WTC11 (cell line): ENCODE measurements at regions not wholly inside any gene's neighbourhood (a gene's known extent, or its start where the extent isn't known, plus 50 kb on each side); places are given as distances from the start of the nearest gene placed in this dataset.

Experiments
- ATAC-seq: fragments of 200-7000 bp; cut with Tn5 transposase; 2 replicates; pipeline ENCODE4 v1.10.0; 2021; ENCODE audit warnings: mild to moderate bottlenecking, moderate library complexity
- CTCF ChIA-PET: fragments of 300-600 bp; sonication (Branson Sonifier 250); formaldehyde crosslinking; loops from one replicate; lab custom pipeline; 2021; ENCODE audit warnings: antibody characterized with exemption; lab: Charles Lee
- POLR2A ChIA-PET: fragments of 350-600 bp; sonication (Branson Sonifier 250); formaldehyde crosslinking; loops from one replicate; lab custom pipeline; 2021; ENCODE audit warnings: antibody characterized with exemption; lab: Charles Lee
- DNase-seq: peaks from one replicate; pipeline ENCODE4 v3.0.0; 2021; ENCODE audit warnings: low spot score
- H3K27ac Mint-ChIP-seq: 2 replicates; pipeline ENCODE4 v1.8.0; 2021; ENCODE audit warnings: mixed read lengths
- H3K27me3 Mint-ChIP-seq: 2 replicates; pipeline ENCODE4 v1.8.0; 2021; ENCODE audit warnings: low read depth, mild to moderate bottlenecking, moderate library complexity, mixed read lengths
- H3K36me3 Mint-ChIP-seq: 2 replicates; pipeline ENCODE4 v1.8.0; 2021; ENCODE audit warnings: mixed read lengths
- H3K4me1 Mint-ChIP-seq: 2 replicates; pipeline ENCODE4 v1.8.0; 2022; ENCODE audit warnings: mixed read lengths
- H3K4me3 Mint-ChIP-seq: 2 replicates; pipeline ENCODE4 v1.8.0; 2021; ENCODE audit warnings: mild to moderate bottlenecking, moderate library complexity, mixed read lengths
- H3K9me3 Mint-ChIP-seq: 2 replicates; pipeline ENCODE4 v1.8.0; 2021; ENCODE audit warnings: mixed read lengths
- ARID4B ChIP-seq: sonication (generic); formaldehyde crosslinking; IDR thresholded peaks from 2 replicates; pipeline ENCODE4 v1.8.0; 2023; ENCODE audit warnings: missing genetic modification reagents, mild to moderate bottlenecking, borderline replicate concordance
- CBFB ChIP-seq: sonication (generic); formaldehyde crosslinking; IDR thresholded peaks from 2 replicates; pipeline ENCODE4 v1.8.1; 2022; ENCODE audit warnings: mild to moderate bottlenecking, low read depth, missing genetic modification reagents
- CTCF ChIP-seq: fragments of 200-600 bp; IDR thresholded peaks from 2 replicates; pipeline ENCODE4 v1.8.0; 2022; ENCODE audit warnings: antibody characterized with exemption
- ELF4 ChIP-seq: sonication (generic); formaldehyde crosslinking; IDR thresholded peaks from 2 replicates; pipeline ENCODE4 v1.8.1; 2022; ENCODE audit warnings: low read depth, mild to moderate bottlenecking, moderate library complexity, missing genetic modification reagents
- ETV6 ChIP-seq: sonication (generic); formaldehyde crosslinking; IDR thresholded peaks from 2 replicates; pipeline ENCODE4 v1.8.1; 2022; ENCODE audit warnings: mild to moderate bottlenecking, missing genetic modification reagents
- GTF2I ChIP-seq: fragments of 250-450 bp; sonication (Bioruptor Pico); conservative IDR thresholded peaks from 2 replicates; pipeline ENCODE4 v1.4.0; 2021; ENCODE audit warnings: mild to moderate bottlenecking
- IRF1 ChIP-seq: sonication (generic); formaldehyde crosslinking; IDR thresholded peaks from 2 replicates; pipeline ENCODE4 v1.8.0; 2023; ENCODE audit warnings: missing genetic modification reagents
- PRRX2 ChIP-seq: fragments of 250-450 bp; sonication (Bioruptor Pico); IDR thresholded peaks from 2 replicates; pipeline ENCODE4 v1.8.0; 2021; ENCODE audit warnings: mild to moderate bottlenecking
- RELA ChIP-seq: sonication (generic); formaldehyde crosslinking; IDR thresholded peaks from 2 replicates; pipeline ENCODE4 v1.8.1; 2022; ENCODE audit warnings: missing genetic modification reagents, mild to moderate bottlenecking, borderline replicate concordance
- RORB ChIP-seq: fragments of 250-450 bp; sonication (Bioruptor Pico); IDR thresholded peaks from 2 replicates; pipeline ENCODE4 v1.9.0; 2021; ENCODE audit warnings: mild to moderate bottlenecking
- SOX15 ChIP-seq: fragments of 250-450 bp; sonication (Bioruptor Pico); IDR thresholded peaks from 2 replicates; pipeline ENCODE4 v1.9.0; 2021; ENCODE audit warnings: mild to moderate bottlenecking
- SP1 ChIP-seq: sonication (generic); formaldehyde crosslinking; conservative IDR thresholded peaks from 2 replicates; pipeline ENCODE4 v1.8.1; 2022; ENCODE audit warnings: missing genetic modification reagents
- TCF7 ChIP-seq: sonication (generic); formaldehyde crosslinking; IDR thresholded peaks from 2 replicates; pipeline ENCODE4 v1.8.0; 2022; ENCODE audit warnings: mild to moderate bottlenecking, low read depth, missing genetic modification reagents, moderate library complexity
- TEAD1 ChIP-seq: sonication (generic); formaldehyde crosslinking; IDR thresholded peaks from 2 replicates; pipeline ENCODE4 v1.8.0; 2022; ENCODE audit warnings: mild to moderate bottlenecking, missing genetic modification reagents
- TEAD4 ChIP-seq: sonication (generic); formaldehyde crosslinking; IDR thresholded peaks from 2 replicates; pipeline ENCODE4 v1.8.0; 2022; ENCODE audit warnings: mild to moderate bottlenecking, missing genetic modification reagents
- ZNF121 ChIP-seq: sonication (generic); formaldehyde crosslinking; IDR thresholded peaks from 2 replicates; pipeline ENCODE4 v1.8.0; 2023; ENCODE audit warnings: missing genetic modification reagents
- ZNF138 ChIP-seq: sonication (generic); formaldehyde crosslinking; conservative IDR thresholded peaks from 2 replicates; pipeline ENCODE4 v1.8.1; 2022; ENCODE audit warnings: mild to moderate bottlenecking, moderate library complexity, missing genetic modification reagents
- ZNF219 ChIP-seq: sonication (generic); formaldehyde crosslinking; IDR thresholded peaks from 2 replicates; pipeline ENCODE4 v1.8.0; 2023; ENCODE audit warnings: missing genetic modification reagents, mild to moderate bottlenecking, borderline replicate concordance
- ZNF263 ChIP-seq: sonication (generic); formaldehyde crosslinking; IDR thresholded peaks from 2 replicates; pipeline ENCODE4 v1.8.1; 2022; ENCODE audit warnings: low read depth, mild to moderate bottlenecking, moderate library complexity, missing genetic modification reagents
- ZNF281 ChIP-seq: sonication (generic); formaldehyde crosslinking; IDR thresholded peaks from 2 replicates; pipeline ENCODE4 v1.8.0; 2023; ENCODE audit warnings: mild to moderate bottlenecking, missing genetic modification reagents
- ZNF396 ChIP-seq: fragments of 250-450 bp; sonication (Bioruptor Pico); IDR thresholded peaks from 2 replicates; pipeline ENCODE4 v1.8.0; 2021; ENCODE audit warnings: mild to moderate bottlenecking, moderate library complexity, borderline replicate concordance
- ZNF423 ChIP-seq: fragments of 250-450 bp; sonication (Bioruptor Pico); IDR thresholded peaks from 2 replicates; pipeline ENCODE4 v2.1.2; 2022; ENCODE audit warnings: mild to moderate bottlenecking, moderate library complexity
- ZNF532 ChIP-seq: fragments of 250-450 bp; sonication (Bioruptor Pico); IDR thresholded peaks from 2 replicates; pipeline ENCODE4 v1.9.0; 2021; ENCODE audit warnings: mild to moderate bottlenecking, borderline replicate concordance

- peaks cover 7% of the 10 kb centered on the region for H3K36me3 Mint-ChIP-seq
- ATAC-seq (no peak), DNase-seq (no peak)
- H3K4me1 Mint-ChIP-seq = no peaks in the 10 kb centered on the region
- H3K27ac Mint-ChIP-seq = no peak overlapping the region
- ChIA-PET CTCF (no interaction called here), POLR2A (no interaction called here)
- no peaks in the 10 kb centered on the region for H3K27me3 Mint-ChIP-seq
- H3K9me3 Mint-ChIP-seq = peaks cover 5% of the 10 kb centered on the region
- no peak for TF ChIP-seq ARID4B (CRISPR knock-in tag)
- no peak for TF ChIP-seq ZNF138 (CRISPR knock-in tag)
- no peak for TF ChIP-seq TEAD4
- no peak for TF ChIP-seq ETV6 (CRISPR knock-in tag)
- TF ChIP-seq SP1 (CRISPR knock-in tag) = no peak
- TF ChIP-seq ZNF263 (CRISPR knock-in tag) = no peak
- TF ChIP-seq RELA (CRISPR knock-in tag) = no peak
- no peak overlapping the region for H3K4me3 Mint-ChIP-seq
These were observed 246.7 kb upstream of the CBLB start for GRCh38 chr3:106115557-106115956.

GRCh38 chr3:106116733-106117489 lies 248.1 kb upstream of the CBLB start:
- Mint-ChIP-seq H3K9me3 (peaks cover 5% of the 10 kb centered on the region), H3K4me1 (no peaks in the 10 kb centered on the region), H3K27me3 (no peaks in the 10 kb centered on the region), H3K27ac (no peak overlapping the region), H3K36me3 (peaks cover 7% of the 10 kb centered on the region), H3K4me3 (no peak overlapping the region)
- DNase-seq (no peak), ATAC-seq (no peak)
- CTCF ChIA-PET = no interaction called here
- POLR2A ChIA-PET = no interaction called here
- TF ChIP-seq SOX15 (CRISPR knock-in tag) (no peak), ELF4 (CRISPR knock-in tag) (no peak), GTF2I (CRISPR knock-in tag) (no peak), ZNF138 (CRISPR knock-in tag) (no peak), RORB (CRISPR knock-in tag) (no peak), TCF7 (CRISPR knock-in tag) (no peak), ZNF281 (CRISPR knock-in tag) (no peak), TEAD1 (CRISPR knock-in tag) (no peak), ZNF423 (CRISPR knock-in tag) (no peak), ZNF121 (CRISPR knock-in tag) (no peak), ZNF396 (no peak), CTCF (no peak), PRRX2 (no peak), ZNF532 (CRISPR knock-in tag) (no peak), CBFB (CRISPR knock-in tag) (no peak), ZNF219 (no peak), IRF1 (CRISPR knock-in tag) (no peak)
